OCI-LY1 (cell line): ENCODE measurements at regions not wholly inside any gene's neighbourhood (a gene's known extent, or its start where the extent isn't known, plus 50 kb on each side); places are given as distances from the start of the nearest gene placed in this dataset.

Experiments used
- H2AFZ ChIP-seq: fragments of 200-600 bp; sonication (generic), shearing (Covaris generic); 2 replicates; pipeline ENCODE4 v1.6.0; 2014; ENCODE audit warnings: antibody characterized with exemption, mild to moderate bottlenecking, low read length
- H3F3A ChIP-seq: fragments of 200-600 bp; sonication (generic), shearing (Covaris generic); 2 replicates; pipeline ENCODE4 v1.6.0; 2014; ENCODE audit warnings: mild to moderate bottlenecking, antibody characterized with exemption, low read length, moderate library complexity; ENCODE audit not compliant: insufficient read depth
- H3K27ac ChIP-seq: fragments of 200-600 bp; sonication (generic); 2 replicates; pipeline ENCODE4 v1.5.1; 2014; ENCODE audit warnings: low read length, mixed run types, mild to moderate bottlenecking, low read depth; ENCODE audit not compliant: poor library complexity, severe bottlenecking
- H3K27me3 ChIP-seq: fragments of 200-600 bp; sonication (generic); 2 replicates; pipeline ENCODE4 v1.6.0; 2014; ENCODE audit warnings: antibody characterized with exemption, mild to moderate bottlenecking, low read length, moderate library complexity; ENCODE audit not compliant: insufficient read depth
- H3K36me3 ChIP-seq: fragments of 200-600 bp; sonication (generic); 2 replicates; pipeline ENCODE4 v1.6.1; 2014; ENCODE audit warnings: mild to moderate bottlenecking, antibody characterized with exemption, low read length, moderate library complexity, mixed read lengths; ENCODE audit not compliant: insufficient read depth
- H3K4me1 ChIP-seq: fragments of 200-600 bp; sonication (generic); 2 replicates; pipeline ENCODE4 v1.5.1; 2014; ENCODE audit warnings: mild to moderate bottlenecking, low read length, moderate library complexity; ENCODE audit not compliant: insufficient read depth, severe bottlenecking
- H3K4me2 ChIP-seq: fragments of 200-600 bp; sonication (generic), shearing (Covaris generic); 2 replicates; pipeline ENCODE4 v1.6.1; 2014; ENCODE audit warnings: low read length
- H3K4me3 ChIP-seq: fragments of 200-600 bp; sonication (generic); 2 replicates; pipeline ENCODE4 v1.5.1; 2014; ENCODE audit warnings: low read length, low read depth, mild to moderate bottlenecking, mixed read lengths; ENCODE audit not compliant: poor library complexity, severe bottlenecking
- H3K79me2 ChIP-seq: fragments of 200-600 bp; shearing (Covaris generic); 2 replicates; pipeline ENCODE4 v1.6.1; 2016; ENCODE audit warnings: mixed run types, low read length, mixed read lengths; ENCODE audit not compliant: insufficient read depth
- H3K9ac ChIP-seq: fragments of 200-600 bp; sonication (generic), shearing (Covaris generic); 2 replicates; pipeline ENCODE4 v1.6.1; 2014; ENCODE audit warnings: mild to moderate bottlenecking, low read length, mixed read lengths
- H3K9me2 ChIP-seq: fragments of 200-600 bp; sonication (generic), shearing (Covaris generic); 2 replicates; pipeline ENCODE4 v1.6.1; 2014; ENCODE audit warnings: low read depth, mild to moderate bottlenecking, low read length, mixed read lengths
- H3K9me3 ChIP-seq: fragments of 200-600 bp; shearing (Covaris generic); 2 replicates; pipeline ENCODE4 v1.6.1; 2014; ENCODE audit warnings: low read length, mixed read lengths
- H4K20me1 ChIP-seq: fragments of 200-600 bp; sonication (generic), shearing (Covaris generic); 2 replicates; pipeline ENCODE4 v1.6.0; 2016; ENCODE audit warnings: mild to moderate bottlenecking, low read length; ENCODE audit not compliant: insufficient read depth
- CTCF ChIP-seq: fragments of 200-600 bp; sonication (generic), shearing (Covaris generic); IDR thresholded peaks from 2 replicates; pipeline ENCODE4 v1.5.1; 2017; ENCODE audit warnings: mild to moderate bottlenecking, antibody characterized with exemption, low read length, moderate library complexity, mixed read lengths
- EZH2 ChIP-seq: fragments of 200-600 bp; sonication (generic), shearing (Covaris generic); IDR thresholded peaks from 2 replicates; pipeline ENCODE4 v1.8.0; 2017; ENCODE audit warnings: borderline replicate concordance, mixed run types, mild to moderate bottlenecking, antibody characterized with exemption, low read length, moderate library complexity, mixed read lengths

- TF ChIP-seq EZH2 = no peak
- TF ChIP-seq CTCF = no peak
Measured at GRCh38 chr21:27108228-27108627, 141.3 kb upstream of the ADAMTS5 start.

GRCh38 chr21:27104846-27105431 is 138.1 kb upstream of the ADAMTS5 start:
- H3K9me2 ChIP-seq = no peaks in the 10 kb centered on the region
- no peak overlapping the region for H2AFZ ChIP-seq
- H4K20me1 ChIP-seq = no peaks in the 10 kb centered on the region
- H3K4me1 ChIP-seq = no peaks in the 10 kb centered on the region
- H3K27ac ChIP-seq = no peak overlapping the region
- no peaks in the 10 kb centered on the region for H3K79me2 ChIP-seq
- no peak overlapping the region for H3K4me3 ChIP-seq
- H3K4me2 ChIP-seq = no peak overlapping the region
- no peak overlapping the region for H3K9ac ChIP-seq
- H3K27me3 ChIP-seq = no peaks in the 10 kb centered on the region
- H3K9me3 ChIP-seq = no peaks in the 10 kb centered on the region
- H3K36me3 ChIP-seq = no peaks in the 10 kb centered on the region
- TF ChIP-seq EZH2 (no peak), CTCF (no peak)
- H3F3A ChIP-seq = no peaks in the 10 kb centered on the region

More at GRCh38 chr21:27108228-27108627, 141.3 kb upstream of the ADAMTS5 start:
- Histone ChIP-seq H3K27ac (no peak overlapping the region), H3K79me2 (no peaks in the 10 kb centered on the region), H2AFZ (no peak overlapping the region), H3K9ac (no peak overlapping the region), H3K27me3 (no peaks in the 10 kb centered on the region), H3F3A (no peaks in the 10 kb centered on the region), H3K36me3 (no peaks in the 10 kb centered on the region), H3K9me2 (no peaks in the 10 kb centered on the region), H3K4me3 (no peak overlapping the region), H4K20me1 (no peaks in the 10 kb centered on the region), H3K9me3 (no peaks in the 10 kb centered on the region), H3K4me2 (no peak overlapping the region), H3K4me1 (no peaks in the 10 kb centered on the region)

- H3K79me2 ChIP-seq = no peaks in the 10 kb centered on the region
- no peak overlapping the region for H3K4me3 ChIP-seq
- no peaks in the 10 kb centered on the region for H3K27me3 ChIP-seq
- no peaks in the 10 kb centered on the region for H3K36me3 ChIP-seq
- no peaks in the 10 kb centered on the region for H3K9me3 ChIP-seq
- no peak overlapping the region for H3K4me2 ChIP-seq
- no peaks in the 10 kb centered on the region for H3K9me2 ChIP-seq
- no peaks in the 10 kb centered on the region for H4K20me1 ChIP-seq
- no peak overlapping the region for H2AFZ ChIP-seq
- H3K9ac ChIP-seq = no peak overlapping the region
- H3K27ac ChIP-seq = no peak overlapping the region
- H3F3A ChIP-seq = no peaks in the 10 kb centered on the region
- TF ChIP-seq CTCF = no peak
- no peaks in the 10 kb centered on the region for H3K4me1 ChIP-seq
Measured at GRCh38 chr21:27103768-27104167, 136.9 kb upstream of the ADAMTS5 start.
